Suprapubic skin (tissue), 4 donors: ENCODE measurements at regions not wholly inside any gene's neighbourhood (a gene's known extent, or its start where the extent isn't known, plus 50 kb on each side); places are given as distances from the start of the nearest gene placed in this dataset.
"Not testable (repeated sequence)": the region's sequence is repeated elsewhere in the genome, so short reads cannot be mapped to it uniquely, and the experiment has no call there.

Experiments used
- DNase-seq, 2 donors: peaks; one replicate each; pipeline ENCODE4 v3.0.0-alpha.2; 2019; ENCODE audit warnings: low spot score in 2 of 2
- H3K27ac ChIP-seq: fragments of 200-600 bp; sonication (generic); one replicate; pipeline ENCODE4 v1.5.1; 2019
- H3K27me3 ChIP-seq: fragments of 200-600 bp; sonication (generic); one replicate; pipeline ENCODE4 v1.5.1; 2019
- H3K36me3 ChIP-seq: fragments of 200-600 bp; sonication (generic); one replicate; pipeline ENCODE4 v1.5.1; 2019
- H3K4me1 ChIP-seq: fragments of 200-600 bp; sonication (generic); one replicate; pipeline ENCODE4 v1.5.1; 2019
- H3K4me3 ChIP-seq: fragments of 200-600 bp; sonication (generic); one replicate; pipeline ENCODE4 v1.5.1; 2019; ENCODE audit warnings: mild to moderate bottlenecking
- H3K9me3 ChIP-seq: fragments of 200-600 bp; sonication (generic); one replicate; pipeline ENCODE4 v1.5.1; 2019
- CTCF ChIP-seq, 2 donors: fragments of 200-600 bp in 1 of 2; fragments of 450-650 bp in 1 of 2; sonication (generic) in 1 of 2; IDR thresholded peaks; one replicate each; pipeline ENCODE4 v1.5.1; 2016 to 2019; ENCODE audit warnings: antibody characterized with exemption in 2 of 2, mild to moderate bottlenecking in 1 of 2, moderate library complexity in 1 of 2
- EP300 ChIP-seq: sonication (generic); formaldehyde crosslinking; IDR thresholded peaks from one replicate; pipeline ENCODE4 v1.6.1; 2017; ENCODE audit warnings: antibody characterized with exemption
- POLR2A ChIP-seq, 2 donors: fragments of 450-650 bp; IDR thresholded peaks; one replicate each; pipeline ENCODE4 v1.6.1; 2017; ENCODE audit warnings: antibody characterized with exemption in 2 of 2, mild to moderate bottlenecking in 2 of 2, moderate library complexity in 2 of 2
- POLR2AphosphoS5 ChIP-seq, 3 donors: sonication (generic); formaldehyde crosslinking; IDR thresholded peaks; one replicate each; pipeline ENCODE4 v1.6.1; 2017; ENCODE audit warnings: antibody characterized with exemption in 3 of 3
- WGBS: methylation state at CpG from one replicate; pipeline ENCODE4 v1.1.5; 2018; 5-methylcytosine and 5-hydroxymethylcytosine counted together

- H3K9me3 ChIP-seq, result no peaks in the 10 kb centered on the region
- H3K36me3 ChIP-seq, result no peaks in the 10 kb centered on the region
- no peaks in the 10 kb centered on the region for H3K4me1 ChIP-seq
- H3K27ac ChIP-seq, result no peak overlapping the region
- DNase-seq, result no peak
- H3K4me3 ChIP-seq, result no peak overlapping the region
- H3K27me3 ChIP-seq, result no peaks in the 10 kb centered on the region
- TF ChIP-seq EP300, result no peak
- no peak for TF ChIP-seq CTCF (IDR thresholded peaks at IDR 0.05)
- no peak for TF ChIP-seq POLR2AphosphoS5 (IDR thresholded peaks at IDR 0.05)
- TF ChIP-seq POLR2A (IDR thresholded peaks at IDR 0.05), result no peak
Measured at GRCh38 chrX:81390237-81390636, 188.3 kb downstream of the SH3BGRL start.

- no peak for DNase-seq
- no peaks in the 10 kb centered on the region for H3K9me3 ChIP-seq
- no peak overlapping the region for H3K27ac ChIP-seq
- H3K27me3 ChIP-seq, result no peaks in the 10 kb centered on the region
- TF ChIP-seq POLR2A (IDR thresholded peaks at IDR 0.05) (no peak), EP300 (no peak), POLR2AphosphoS5 (IDR thresholded peaks at IDR 0.05) (no peak), CTCF (IDR thresholded peaks at IDR 0.05) (no peak)
- H3K4me3 ChIP-seq, result no peak overlapping the region
- H3K4me1 ChIP-seq, result no peaks in the 10 kb centered on the region
- H3K36me3 ChIP-seq, result no peaks in the 10 kb centered on the region
Measured at GRCh38 chrX:81392396-81392795, 190.5 kb downstream of the SH3BGRL start.

GRCh38 chrX:81405781-81406180 is 203.9 kb downstream of the SH3BGRL start:
- H3K36me3 ChIP-seq, result no peaks in the 10 kb centered on the region
- DNase-seq, result no peak
- no peaks in the 10 kb centered on the region for H3K9me3 ChIP-seq
- no peaks in the 10 kb centered on the region for H3K27me3 ChIP-seq
- H3K4me3 ChIP-seq, result no peak overlapping the region
- TF ChIP-seq POLR2A (IDR thresholded peaks at IDR 0.05) (no peak), POLR2AphosphoS5 (IDR thresholded peaks at IDR 0.05) (no peak), CTCF (IDR thresholded peaks at IDR 0.05) (no peak), EP300 (no peak)
- no peak overlapping the region for H3K27ac ChIP-seq
- H3K4me1 ChIP-seq, result no peaks in the 10 kb centered on the region

- TF ChIP-seq POLR2A (IDR thresholded peaks at IDR 0.05) (no peak), EP300 (no peak), POLR2AphosphoS5 (IDR thresholded peaks at IDR 0.05) (no peak), CTCF (IDR thresholded peaks at IDR 0.05) (no peak)
- Histone ChIP-seq H3K4me1 (no peaks in the 10 kb centered on the region), H3K9me3 (no peaks in the 10 kb centered on the region), H3K27ac (no peak overlapping the region), H3K36me3 (no peaks in the 10 kb centered on the region), H3K27me3 (no peaks in the 10 kb centered on the region), H3K4me3 (no peak overlapping the region)
- DNase-seq, result no peak
Measured at GRCh38 chrX:81411517-81411916, 209.6 kb downstream of the SH3BGRL start.

- no peaks in the 10 kb centered on the region for H3K36me3 ChIP-seq
- no peaks in the 10 kb centered on the region for H3K4me1 ChIP-seq
- WGBS, result 86% methylated on average over 13 of the region's 13 CpGs
- no peak overlapping the region for H3K27ac ChIP-seq
- H3K27me3 ChIP-seq, result no peaks in the 10 kb centered on the region
- H3K9me3 ChIP-seq, result no peaks in the 10 kb centered on the region
- no peak for DNase-seq
- TF ChIP-seq EP300 (no peak), POLR2A (IDR thresholded peaks at IDR 0.05) (no peak), POLR2AphosphoS5 (IDR thresholded peaks at IDR 0.05) (no peak), CTCF (IDR thresholded peaks at IDR 0.05) (no peak)
- H3K4me3 ChIP-seq, result no peak overlapping the region
Measured at GRCh38 chrX:81412428-81412827, 210.5 kb downstream of the SH3BGRL start.

GRCh38 chrX:81412857-81413256 is 211.0 kb downstream of the SH3BGRL start:
- not testable (repeated sequence) for H3K27me3 ChIP-seq, H3K4me1 ChIP-seq, H3K27ac ChIP-seq, H3K4me3 ChIP-seq, DNase-seq, H3K36me3 ChIP-seq, H3K9me3 ChIP-seq
- WGBS, result 85% methylated on average over 16 of the region's 16 CpGs
